ENCODE measurements at regions not wholly inside any gene's neighbourhood (a gene's known extent, or its start where the extent isn't known, plus 50 kb on each side); places are given as distances from the start of the nearest gene placed in this dataset.

DNA sequence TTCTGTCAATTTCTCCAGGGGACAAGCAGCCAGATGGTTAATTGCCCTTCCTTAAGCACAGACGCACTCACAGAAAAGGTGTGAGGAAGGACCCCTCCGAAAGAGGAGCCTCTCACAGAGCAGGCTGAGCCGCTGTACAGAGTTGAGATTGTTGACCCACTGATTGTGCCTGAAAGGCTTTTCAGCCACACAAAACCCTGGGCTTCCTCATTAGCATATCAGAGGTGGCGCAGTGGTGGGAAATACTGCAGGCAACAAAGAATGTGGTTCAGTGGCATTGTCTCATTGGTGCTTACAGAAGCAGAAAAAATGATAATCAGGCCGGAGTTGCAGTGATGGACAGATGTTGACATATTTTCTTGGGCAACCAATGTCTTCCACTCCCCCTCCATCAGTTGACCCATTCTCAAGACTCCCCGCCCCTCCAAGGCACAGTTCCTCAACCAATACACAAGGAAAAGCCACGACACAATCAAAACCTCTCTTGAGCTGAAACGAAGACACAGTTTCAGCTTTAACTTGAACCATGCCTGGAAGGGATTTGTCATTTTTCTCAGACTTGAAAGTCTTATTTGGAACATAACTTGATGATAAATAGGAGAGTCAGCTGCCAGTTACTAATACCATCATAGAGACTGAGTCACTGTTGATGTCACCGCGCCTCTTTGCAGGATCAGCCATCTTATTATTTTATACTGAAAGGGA, 53.1 kb downstream of the ATXN3L start:
- H3K9me3 ChIP-seq, result no peaks in the 10 kb centered on the region
- TF ChIP-seq, protein P1, sequence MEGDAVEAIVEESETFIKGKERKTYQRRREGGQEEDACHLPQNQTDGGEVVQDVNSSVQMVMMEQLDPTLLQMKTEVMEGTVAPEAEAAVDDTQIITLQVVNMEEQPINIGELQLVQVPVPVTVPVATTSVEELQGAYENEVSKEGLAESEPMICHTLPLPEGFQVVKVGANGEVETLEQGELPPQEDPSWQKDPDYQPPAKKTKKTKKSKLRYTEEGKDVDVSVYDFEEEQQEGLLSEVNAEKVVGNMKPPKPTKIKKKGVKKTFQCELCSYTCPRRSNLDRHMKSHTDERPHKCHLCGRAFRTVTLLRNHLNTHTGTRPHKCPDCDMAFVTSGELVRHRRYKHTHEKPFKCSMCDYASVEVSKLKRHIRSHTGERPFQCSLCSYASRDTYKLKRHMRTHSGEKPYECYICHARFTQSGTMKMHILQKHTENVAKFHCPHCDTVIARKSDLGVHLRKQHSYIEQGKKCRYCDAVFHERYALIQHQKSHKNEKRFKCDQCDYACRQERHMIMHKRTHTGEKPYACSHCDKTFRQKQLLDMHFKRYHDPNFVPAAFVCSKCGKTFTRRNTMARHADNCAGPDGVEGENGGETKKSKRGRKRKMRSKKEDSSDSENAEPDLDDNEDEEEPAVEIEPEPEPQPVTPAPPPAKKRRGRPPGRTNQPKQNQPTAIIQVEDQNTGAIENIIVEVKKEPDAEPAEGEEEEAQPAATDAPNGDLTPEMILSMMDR (IDR thresholded peaks at IDR 0.05), result no peak
- no peak overlapping the region for H3K27ac ChIP-seq
- no peaks in the 10 kb centered on the region for H3K27me3 ChIP-seq
- H3K4me3 ChIP-seq (ENCODE audit: low read depth in 1 of 2, low read length in 1 of 2), result no peak overlapping the region
- H3K36me3 ChIP-seq, result no peaks in the 10 kb centered on the region
- peaks cover 0 to 4% of the 10 kb centered on the region in 2 experiments for H3K4me1 ChIP-seq (ENCODE audit: control insufficient read depth in 1 of 2, insufficient read depth in 1 of 2, low read depth in 1 of 2, low read length in 1 of 2)

DNA sequence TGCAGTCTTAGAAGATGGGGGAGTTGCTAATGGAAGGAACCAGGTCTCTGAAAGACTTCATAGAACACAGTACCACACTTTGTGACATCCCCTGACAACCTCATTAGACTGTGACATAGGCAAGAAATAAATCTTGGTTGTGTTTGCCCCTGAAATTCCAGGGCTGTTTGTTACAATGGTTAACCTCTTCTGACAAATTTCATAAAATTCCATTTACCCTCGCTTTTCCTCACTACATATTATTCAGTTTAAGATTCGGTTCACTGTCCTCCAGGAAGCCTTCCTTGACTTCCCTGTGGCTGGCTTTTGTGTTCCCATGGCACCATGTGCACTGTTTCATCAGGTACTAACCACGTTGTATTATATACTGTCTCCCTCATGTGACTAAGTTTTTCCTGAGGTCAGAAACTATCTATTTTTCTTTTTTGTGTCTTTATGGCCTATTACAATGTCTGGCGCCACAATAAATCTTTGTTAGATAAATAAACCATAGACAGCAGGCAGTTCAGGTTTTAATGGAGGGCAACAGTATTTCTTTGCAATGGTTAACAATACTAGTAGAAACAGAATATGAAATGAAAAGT, 54.2 kb downstream of the ATXN3L start:
- H3K4me3 ChIP-seq (ENCODE audit: low read depth in 1 of 2, low read length in 1 of 2), result no peak overlapping the region
- H3K27me3 ChIP-seq, result no peaks in the 10 kb centered on the region
- H3K27ac ChIP-seq, result no peak overlapping the region
- H3K36me3 ChIP-seq, result no peaks in the 10 kb centered on the region
- TF ChIP-seq, protein P1 (IDR thresholded peaks at IDR 0.05), result no peak
- no peaks in the 10 kb centered on the region for H3K4me1 ChIP-seq (ENCODE audit: control insufficient read depth in 1 of 2, insufficient read depth in 1 of 2, low read depth in 1 of 2, low read length in 1 of 2)
- H3K9me3 ChIP-seq, result no peaks in the 10 kb centered on the region

DNA sequence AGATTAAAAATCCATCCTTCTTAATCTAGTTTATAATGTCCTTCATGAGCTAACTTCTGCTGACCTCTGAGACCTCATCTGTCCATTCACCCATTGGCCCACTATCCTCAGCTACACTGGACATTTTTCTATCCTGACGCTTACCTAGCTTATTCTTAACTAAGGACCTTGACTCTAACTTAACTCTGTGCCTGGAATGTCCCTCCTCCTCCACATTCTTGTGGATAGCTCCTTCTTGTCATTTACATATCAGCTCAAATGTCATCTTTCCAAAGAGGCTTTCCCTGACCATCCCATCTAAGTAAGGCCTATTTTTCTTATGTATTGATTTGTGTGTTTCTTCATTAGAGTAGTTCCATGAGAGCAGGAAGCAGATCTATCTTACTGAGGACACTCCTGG, 54.7 kb downstream of the ATXN3L start:
- H3K4me3 ChIP-seq (ENCODE audit: low read depth in 1 of 2, low read length in 1 of 2), result no peak overlapping the region
- TF ChIP-seq, protein P1 (IDR thresholded peaks at IDR 0.05), result no peak
- no peaks in the 10 kb centered on the region for H3K27me3 ChIP-seq
- no peaks in the 10 kb centered on the region for H3K9me3 ChIP-seq
- no peaks in the 10 kb centered on the region for H3K4me1 ChIP-seq (ENCODE audit: control insufficient read depth in 1 of 2, insufficient read depth in 1 of 2, low read depth in 1 of 2, low read length in 1 of 2)
- H3K36me3 ChIP-seq, result no peaks in the 10 kb centered on the region
- no peak overlapping the region for H3K27ac ChIP-seq

DNA sequence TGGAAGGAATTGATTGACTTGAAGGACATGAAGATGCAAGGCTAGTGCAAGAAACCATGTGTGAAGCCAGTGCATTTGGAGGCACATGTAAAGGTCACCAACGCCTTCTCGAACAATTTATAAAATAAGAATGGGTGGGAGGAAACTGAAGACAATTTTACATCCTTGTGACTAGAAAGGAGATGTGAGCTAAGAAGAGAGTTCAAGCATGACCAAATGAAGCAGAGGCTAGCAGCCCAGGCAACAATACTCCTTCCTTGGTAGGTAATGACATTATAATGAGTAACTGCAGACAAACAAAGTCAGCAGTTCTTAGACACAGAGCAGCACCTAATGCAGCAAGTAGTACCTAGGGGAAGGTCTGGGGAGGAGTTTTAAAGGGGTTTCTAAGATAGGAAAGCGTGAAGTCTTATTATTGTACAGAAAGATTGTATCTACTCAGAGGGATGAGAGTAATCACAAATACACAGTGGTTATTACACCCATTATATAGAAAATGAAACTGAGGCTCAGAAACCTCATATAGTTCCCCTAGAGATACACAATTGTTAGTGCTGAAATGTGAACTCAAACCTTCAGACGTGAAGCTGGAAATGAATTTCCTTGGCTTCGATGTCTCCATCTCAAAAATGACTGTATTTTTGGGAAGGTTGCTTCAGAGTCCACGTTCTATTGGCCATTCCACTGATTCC, 56.1 kb downstream of the ATXN3L start:
- H3K9me3 ChIP-seq, result no peaks in the 10 kb centered on the region
- H3K36me3 ChIP-seq, result no peaks in the 10 kb centered on the region
- TF ChIP-seq, protein P1 (IDR thresholded peaks at IDR 0.05), result no peak
- no peak overlapping the region for H3K27ac ChIP-seq
- no peaks in the 10 kb centered on the region for H3K27me3 ChIP-seq
- no peaks in the 10 kb centered on the region for H3K4me1 ChIP-seq (ENCODE audit: control insufficient read depth in 1 of 2, insufficient read depth in 1 of 2, low read depth in 1 of 2, low read length in 1 of 2)
- no peak overlapping the region for H3K4me3 ChIP-seq (ENCODE audit: low read depth in 1 of 2, low read length in 1 of 2)

DNA sequence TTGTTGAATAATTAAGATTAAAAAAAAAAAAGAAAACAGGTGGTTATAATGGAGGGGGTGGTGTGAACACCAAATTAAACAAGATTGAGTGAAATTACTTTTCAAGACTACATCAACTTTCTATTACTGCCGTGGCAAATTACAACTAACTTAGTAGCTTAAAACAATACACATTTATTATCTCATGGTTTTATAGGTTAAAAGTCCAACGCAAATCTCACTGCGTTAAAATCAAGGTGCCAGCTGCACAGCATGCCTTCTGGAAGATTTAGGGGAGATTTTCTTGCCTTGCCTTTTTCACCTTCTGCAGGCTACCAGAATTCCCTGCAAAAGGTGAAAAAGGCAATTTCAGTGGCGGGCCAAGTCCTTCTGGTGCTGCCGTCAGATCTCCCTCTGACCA, 58.5 kb downstream of the ATXN3L start:
- no peaks in the 10 kb centered on the region for H3K9me3 ChIP-seq
- no peak overlapping the region for H3K4me3 ChIP-seq (ENCODE audit: low read depth in 1 of 2, low read length in 1 of 2)
- H3K36me3 ChIP-seq, result no peaks in the 10 kb centered on the region
- TF ChIP-seq, protein P1 (IDR thresholded peaks at IDR 0.05), result no peak
- no peak overlapping the region for H3K27ac ChIP-seq
- no peaks in the 10 kb centered on the region for H3K27me3 ChIP-seq
- no peaks in the 10 kb centered on the region for H3K4me1 ChIP-seq (ENCODE audit: control insufficient read depth in 1 of 2, insufficient read depth in 1 of 2, low read depth in 1 of 2, low read length in 1 of 2)
